Activated naive CD8-positive, alpha-beta T cell treated with anti-CD3 and anti-CD28 coated beads for 36 hours (primary cell): ENCODE measurements at regions not wholly inside any gene's neighbourhood (a gene's known extent, or its start where the extent isn't known, plus 50 kb on each side); places are given as distances from the start of the nearest gene placed in this dataset.

ENCODE experiments used
- DNase-seq: peaks from one replicate; pipeline ENCODE4 v3.0.0; 2021
- H3K27ac Mint-ChIP-seq: one replicate; pipeline ENCODE4 v1.8.0; 2022; ENCODE audit warnings: mild to moderate bottlenecking, moderate library complexity, mixed read lengths
- H3K27me3 Mint-ChIP-seq: one replicate; pipeline ENCODE4 v1.8.0; 2022; ENCODE audit warnings: mild to moderate bottlenecking, mixed read lengths
- H3K36me3 Mint-ChIP-seq: one replicate; pipeline ENCODE4 v1.8.0; 2021; ENCODE audit warnings: mild to moderate bottlenecking, mixed read lengths
- H3K4me1 Mint-ChIP-seq: one replicate; pipeline ENCODE4 v1.8.0; 2021; ENCODE audit warnings: mixed read lengths
- H3K4me3 Mint-ChIP-seq: one replicate; pipeline ENCODE4 v1.8.0; 2022; ENCODE audit warnings: mild to moderate bottlenecking, moderate library complexity, mixed read lengths
- H3K9me3 Mint-ChIP-seq: one replicate; pipeline ENCODE4 v1.8.0; 2022; ENCODE audit warnings: mixed read lengths

GRCh38 chr2:239589833-239590232 is 189.0 kb upstream of the HDAC4 start:
- DNase-seq, result no peak
- Mint-ChIP-seq H3K9me3 (no peaks in the 10 kb centered on the region), H3K27me3 (no peaks in the 10 kb centered on the region), H3K36me3 (no peaks in the 10 kb centered on the region), H3K27ac (no peak overlapping the region), H3K4me3 (no peak overlapping the region), H3K4me1 (no peaks in the 10 kb centered on the region)

DNA sequence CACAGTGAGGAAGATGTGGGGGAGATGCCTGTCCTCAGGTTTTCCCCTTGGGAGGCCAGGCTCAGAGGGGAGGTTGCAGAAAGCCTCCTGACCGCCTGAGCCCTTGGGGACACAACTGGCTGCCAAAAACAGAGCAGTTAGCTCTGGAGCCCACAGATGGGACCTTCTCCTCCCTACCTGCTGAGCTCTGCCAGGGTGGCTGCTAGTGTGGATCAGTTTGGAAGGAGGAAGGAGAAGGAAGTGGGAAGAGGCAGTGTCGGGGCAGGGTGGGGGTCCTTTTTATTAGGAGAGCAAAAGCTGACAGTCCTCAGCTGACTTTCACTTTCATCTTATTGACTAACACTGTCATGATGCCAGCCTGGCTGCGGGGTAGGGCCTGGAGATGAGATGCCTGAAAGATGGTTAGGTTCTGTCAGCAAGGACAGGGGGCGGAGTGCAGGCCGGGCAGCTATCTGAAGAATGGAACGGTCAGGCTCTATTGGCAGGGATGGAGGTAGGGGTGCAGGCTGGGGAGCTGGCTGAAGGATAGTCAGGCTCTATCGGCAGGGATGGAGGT is 188.5 kb upstream of the HDAC4 start:
- Mint-ChIP-seq H3K4me1 (no peaks in the 10 kb centered on the region), H3K9me3 (no peaks in the 10 kb centered on the region), H3K27me3 (no peaks in the 10 kb centered on the region), H3K36me3 (no peaks in the 10 kb centered on the region), H3K27ac (no peak overlapping the region), H3K4me3 (no peak overlapping the region)
- DNase-seq, result no peak

DNA sequence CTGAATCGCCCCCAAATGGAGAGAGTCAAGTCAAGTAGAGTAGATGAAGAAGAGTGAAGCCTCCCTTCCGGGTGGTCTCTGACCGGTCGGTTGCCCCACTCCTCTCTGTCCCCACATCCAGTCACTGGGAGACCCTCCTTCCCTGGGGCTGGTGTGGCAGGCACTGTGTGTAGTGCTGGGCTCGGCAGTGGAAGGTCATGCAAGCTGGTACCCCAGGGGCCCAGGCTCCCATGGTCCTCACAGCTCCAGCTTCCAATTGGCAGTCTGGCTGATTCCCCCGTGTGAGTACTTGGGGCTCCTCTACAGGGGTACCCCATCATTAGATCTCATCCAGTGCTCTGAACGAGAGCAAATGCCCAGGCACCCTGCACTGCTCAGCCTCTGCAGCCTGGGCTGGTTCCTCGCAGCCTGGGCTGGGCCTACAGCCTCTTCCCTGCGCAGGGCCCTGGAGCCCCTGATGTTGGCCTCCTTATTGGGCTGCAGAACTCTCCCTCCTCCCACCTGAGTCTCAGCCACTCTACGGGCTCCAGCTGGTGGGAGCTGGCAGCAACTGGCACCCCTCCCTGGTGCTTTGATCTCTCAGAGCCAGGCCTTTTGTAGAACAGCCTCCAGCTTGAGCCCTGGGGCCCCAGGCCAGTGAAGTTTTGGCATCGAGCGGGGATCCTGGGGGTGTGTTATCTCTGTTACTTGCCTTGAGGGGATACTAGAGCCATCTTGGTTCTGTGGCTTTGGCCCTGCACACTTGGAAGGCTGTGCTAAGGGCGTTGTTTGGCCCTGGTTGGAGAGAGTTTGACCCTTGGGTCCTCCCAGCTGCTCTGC is 187.8 kb upstream of the HDAC4 start:
- H3K9me3 Mint-ChIP-seq, result no peaks in the 10 kb centered on the region

DNA sequence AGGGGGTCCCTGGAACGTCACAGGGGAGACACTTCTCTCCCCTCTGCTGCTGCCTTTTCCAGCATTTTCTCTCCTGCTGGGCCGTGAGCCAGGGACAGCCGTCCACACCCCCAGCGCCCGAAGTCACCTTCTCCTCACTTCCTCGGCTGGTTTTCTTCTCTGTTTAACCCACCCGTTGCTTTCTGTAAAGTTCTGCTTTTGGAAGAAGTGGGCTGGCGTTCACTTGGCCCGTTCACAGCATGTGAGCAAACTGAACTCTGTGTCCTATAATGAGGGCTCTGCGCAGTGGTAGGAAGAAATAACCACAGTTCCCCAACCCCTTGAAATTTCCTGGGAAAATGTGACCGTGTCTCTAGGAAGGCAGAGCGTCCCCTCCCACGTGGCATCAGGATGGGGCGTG is 187.0 kb upstream of the HDAC4 start:
- no peaks in the 10 kb centered on the region for H3K27me3 Mint-ChIP-seq
- H3K9me3 Mint-ChIP-seq, result no peaks in the 10 kb centered on the region
- no peak overlapping the region for H3K4me3 Mint-ChIP-seq
- no peaks in the 10 kb centered on the region for H3K36me3 Mint-ChIP-seq
- no peak overlapping the region for H3K27ac Mint-ChIP-seq
- no peaks in the 10 kb centered on the region for H3K4me1 Mint-ChIP-seq
- DNase-seq, result no peak

More for the DNA sequence above, 187.8 kb upstream of the HDAC4 start:
- H3K27ac Mint-ChIP-seq, result no peak overlapping the region
- H3K27me3 Mint-ChIP-seq, result no peaks in the 10 kb centered on the region
- no peak overlapping the region for H3K4me3 Mint-ChIP-seq
- no peak for DNase-seq
- no peaks in the 10 kb centered on the region for H3K36me3 Mint-ChIP-seq
- H3K4me1 Mint-ChIP-seq, result no peaks in the 10 kb centered on the region

- no peak for DNase-seq
- Mint-ChIP-seq H3K27ac (no peak overlapping the region), H3K36me3 (no peaks in the 10 kb centered on the region), H3K4me3 (no peak overlapping the region), H3K4me1 (no peaks in the 10 kb centered on the region), H3K9me3 (no peaks in the 10 kb centered on the region), H3K27me3 (no peaks in the 10 kb centered on the region)
Measured at GRCh38 chr2:239587311-239587731, 186.5 kb upstream of the HDAC4 start.

GRCh38 chr2:239586651-239587310 is 186.0 kb upstream of the HDAC4 start:
- no peak overlapping the region for H3K27ac Mint-ChIP-seq
- no peaks in the 10 kb centered on the region for H3K36me3 Mint-ChIP-seq
- no peak for DNase-seq

DNA sequence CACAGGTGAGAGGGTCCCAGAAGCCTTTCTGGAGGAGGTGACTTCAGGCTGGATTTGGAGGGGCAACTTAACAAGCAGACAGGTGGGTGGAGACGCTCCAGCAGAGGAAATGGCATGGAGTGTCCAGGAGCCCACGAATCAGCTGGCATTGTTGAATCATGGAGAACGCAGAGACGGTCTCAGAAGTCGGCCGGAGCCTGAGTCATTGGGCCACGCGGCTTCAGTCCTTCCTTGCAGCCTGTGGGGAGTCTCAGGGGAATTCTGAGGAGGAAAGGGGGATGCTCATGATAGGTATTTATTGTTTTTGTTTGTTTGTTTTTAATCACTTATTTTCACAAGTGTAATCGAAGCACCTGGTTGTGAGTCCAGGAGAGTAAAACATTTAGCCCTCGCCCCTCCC is 184.6 kb upstream of the HDAC4 start:
- no peaks in the 10 kb centered on the region for H3K9me3 Mint-ChIP-seq
- DNase-seq, result no peak
- H3K27me3 Mint-ChIP-seq, result no peaks in the 10 kb centered on the region
- H3K27ac Mint-ChIP-seq, result no peak overlapping the region
- H3K4me3 Mint-ChIP-seq, result no peak overlapping the region
- no peaks in the 10 kb centered on the region for H3K36me3 Mint-ChIP-seq
- no peaks in the 10 kb centered on the region for H3K4me1 Mint-ChIP-seq

More at GRCh38 chr2:239586651-239587310, 186.0 kb upstream of the HDAC4 start:
- Mint-ChIP-seq H3K27me3 (no peaks in the 10 kb centered on the region), H3K4me1 (no peaks in the 10 kb centered on the region), H3K9me3 (no peaks in the 10 kb centered on the region), H3K4me3 (no peak overlapping the region)

GRCh38 chr2:239584986-239585385 is 184.2 kb upstream of the HDAC4 start:
- H3K36me3 Mint-ChIP-seq, result no peaks in the 10 kb centered on the region
- peaks cover 3% of the 10 kb centered on the region for H3K4me1 Mint-ChIP-seq
- DNase-seq, result no peak
- H3K27me3 Mint-ChIP-seq, result no peaks in the 10 kb centered on the region
- no peak overlapping the region for H3K4me3 Mint-ChIP-seq
- H3K9me3 Mint-ChIP-seq, result no peaks in the 10 kb centered on the region
- no peak overlapping the region for H3K27ac Mint-ChIP-seq

DNA sequence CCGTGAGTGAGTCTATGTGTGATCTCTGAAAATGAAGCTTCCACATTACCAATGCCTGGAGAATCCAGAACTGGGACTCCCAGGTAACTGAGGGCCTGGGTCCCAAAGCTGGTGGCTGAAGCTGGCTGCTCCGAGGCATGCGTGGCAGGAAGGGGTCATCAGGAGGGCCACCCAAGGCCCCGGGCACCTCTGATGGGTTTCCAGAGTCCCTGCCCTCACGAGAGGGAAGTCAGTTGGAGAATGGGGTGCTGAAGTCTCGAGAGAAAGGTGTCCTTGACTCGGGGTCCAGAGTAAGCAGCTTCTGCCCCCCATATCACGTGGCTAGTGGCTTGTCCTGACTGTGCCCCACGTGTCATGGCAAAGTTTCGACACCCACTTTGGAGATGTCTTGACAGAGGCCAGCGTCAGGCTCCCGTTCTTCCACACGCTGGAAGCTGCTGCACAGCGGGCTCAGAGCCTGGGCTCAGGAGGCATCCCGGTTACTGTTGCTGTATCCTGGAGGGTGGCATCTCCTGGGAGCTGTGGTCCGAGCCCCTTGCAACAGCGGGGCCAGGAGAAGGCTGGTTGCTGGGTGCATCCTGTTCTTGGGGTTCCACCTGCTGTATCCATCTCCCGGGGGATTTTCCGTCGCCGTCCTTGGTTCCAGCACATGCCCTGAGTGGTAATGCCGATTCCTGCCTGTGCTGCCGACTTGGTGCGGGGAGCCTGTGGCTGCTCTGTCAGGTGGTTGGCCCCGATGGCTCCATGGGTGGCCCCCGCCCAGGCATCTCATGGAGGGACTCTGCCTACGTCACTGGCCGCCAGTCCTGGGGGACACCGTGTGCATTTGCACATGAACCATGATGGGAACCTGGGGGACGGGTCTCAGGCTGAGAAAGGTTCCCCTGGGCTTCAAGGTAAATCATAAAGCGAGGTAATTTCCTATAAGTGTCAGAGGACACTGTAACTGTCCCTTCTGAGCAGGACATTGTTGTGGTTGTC is 183.3 kb upstream of the HDAC4 start:
- no peaks in the 10 kb centered on the region for H3K27me3 Mint-ChIP-seq

GRCh38 chr2:239583171-239583878 is 182.5 kb upstream of the HDAC4 start:
- no peak overlapping the region for H3K27ac Mint-ChIP-seq
- no peaks in the 10 kb centered on the region for H3K27me3 Mint-ChIP-seq
- no peak overlapping the region for H3K4me3 Mint-ChIP-seq
- no peaks in the 10 kb centered on the region for H3K36me3 Mint-ChIP-seq
- DNase-seq, result no peak
- peaks cover 6% of the 10 kb centered on the region for H3K4me1 Mint-ChIP-seq
- H3K9me3 Mint-ChIP-seq, result no peaks in the 10 kb centered on the region

More for the DNA sequence above, 183.3 kb upstream of the HDAC4 start:
- H3K4me1 Mint-ChIP-seq, result peaks cover 6% of the 10 kb centered on the region
- no peak for DNase-seq
- H3K4me3 Mint-ChIP-seq, result no peak overlapping the region
- H3K27ac Mint-ChIP-seq, result no peak overlapping the region
- H3K9me3 Mint-ChIP-seq, result no peaks in the 10 kb centered on the region
- no peaks in the 10 kb centered on the region for H3K36me3 Mint-ChIP-seq

GRCh38 chr2:239582476-239582875 is 181.7 kb upstream of the HDAC4 start:
- DNase-seq, result no peak
- Mint-ChIP-seq H3K36me3 (no peaks in the 10 kb centered on the region), H3K4me3 (no peak overlapping the region), H3K27me3 (no peaks in the 10 kb centered on the region), H3K4me1 (peaks cover 6% of the 10 kb centered on the region), H3K27ac (no peak overlapping the region), H3K9me3 (no peaks in the 10 kb centered on the region)

DNA sequence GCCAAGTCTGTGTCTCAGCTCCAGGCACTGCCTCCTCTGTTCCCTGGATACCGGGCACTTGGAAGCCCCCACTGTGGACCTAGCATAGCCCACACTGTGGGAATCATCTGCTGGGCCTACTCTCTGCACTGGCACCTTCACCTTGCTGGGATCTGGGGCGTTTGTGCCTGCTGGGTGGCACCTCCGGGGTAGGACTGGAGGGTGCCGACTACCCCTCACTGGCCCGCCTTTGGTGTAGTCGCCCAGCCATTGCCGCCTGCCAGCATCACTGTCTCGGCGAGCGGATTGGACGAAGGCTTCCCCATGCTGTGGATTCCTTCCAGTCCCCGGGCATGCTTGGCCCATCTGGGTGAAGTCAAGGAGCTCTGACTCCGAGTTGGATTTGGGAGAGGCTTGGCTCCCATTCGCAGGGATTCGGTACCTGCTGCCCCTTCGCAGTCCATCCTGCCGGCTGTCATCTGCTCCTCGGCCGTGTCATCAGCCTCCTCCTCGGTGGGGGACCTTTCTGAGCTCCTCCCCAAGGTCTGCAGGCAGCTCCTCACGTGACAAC is 180.6 kb upstream of the HDAC4 start:
- no peaks in the 10 kb centered on the region for H3K9me3 Mint-ChIP-seq
- H3K4me3 Mint-ChIP-seq, result no peak overlapping the region
- no peak for DNase-seq
- H3K27me3 Mint-ChIP-seq, result no peaks in the 10 kb centered on the region
- no peaks in the 10 kb centered on the region for H3K36me3 Mint-ChIP-seq
- peaks cover 6% of the 10 kb centered on the region for H3K4me1 Mint-ChIP-seq
- no peak overlapping the region for H3K27ac Mint-ChIP-seq

DNA sequence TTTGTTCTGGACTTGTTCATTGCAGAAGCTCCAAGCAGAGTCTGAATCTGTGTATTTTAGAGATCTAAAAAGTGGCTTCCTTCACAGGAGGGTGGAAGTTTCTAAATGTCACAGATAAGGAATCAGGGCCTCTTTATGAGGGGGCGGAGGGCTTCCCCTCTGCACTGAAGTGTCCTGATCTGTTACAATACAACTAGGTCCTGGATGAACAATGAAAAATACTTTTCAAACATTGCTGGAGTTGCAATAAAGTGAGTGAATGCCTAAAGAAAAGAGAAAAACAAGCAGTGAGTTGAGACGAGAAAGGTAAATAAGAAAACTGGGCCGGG is 179.3 kb upstream of the HDAC4 start:
- no peak for DNase-seq
- Mint-ChIP-seq H3K4me1 (peaks cover 6% of the 10 kb centered on the region), H3K4me3 (no peak overlapping the region), H3K9me3 (no peaks in the 10 kb centered on the region), H3K27me3 (no peaks in the 10 kb centered on the region), H3K27ac (no peak overlapping the region), H3K36me3 (no peaks in the 10 kb centered on the region)

DNA sequence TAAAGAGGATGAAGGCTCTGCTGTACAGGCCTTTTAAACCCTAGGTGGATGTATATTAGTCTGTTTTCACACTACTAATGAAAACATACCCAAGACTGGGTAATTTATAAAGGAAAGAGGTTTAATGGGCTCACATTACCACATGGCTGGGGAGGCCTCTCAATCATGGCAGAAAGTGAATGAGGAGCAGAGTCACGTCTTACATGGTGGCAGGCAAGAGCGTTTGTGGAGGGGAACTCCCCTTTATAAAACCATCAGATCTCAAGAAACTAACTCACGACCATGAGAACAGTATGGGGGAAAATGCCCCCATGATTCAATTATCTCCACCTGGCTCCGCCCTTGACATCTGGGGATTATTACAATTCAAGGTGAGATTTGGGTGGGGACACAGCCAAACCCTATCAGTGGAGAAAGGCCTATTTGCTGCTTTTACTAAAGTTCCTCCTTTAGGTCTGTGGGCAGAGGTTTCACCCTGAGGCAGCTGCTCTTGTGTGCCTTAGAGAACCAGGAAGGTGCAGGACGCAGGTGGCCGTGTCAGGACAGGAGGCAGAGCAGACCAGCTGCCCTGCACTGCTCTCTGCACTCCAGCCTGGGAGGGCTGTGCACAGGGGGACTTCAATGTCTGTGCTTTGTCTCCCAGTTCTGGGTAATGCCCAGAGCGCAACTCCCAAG is 178.8 kb upstream of the HDAC4 start:
- Mint-ChIP-seq H3K4me3 (no peak overlapping the region), H3K4me1 (peaks cover 6% of the 10 kb centered on the region), H3K36me3 (no peaks in the 10 kb centered on the region), H3K27ac (no peak overlapping the region), H3K9me3 (no peaks in the 10 kb centered on the region), H3K27me3 (no peaks in the 10 kb centered on the region)
- no peak for DNase-seq
